K562 (cell line): ENCODE measurements at regions not wholly inside any gene's neighbourhood (a gene's known extent, or its start where the extent isn't known, plus 50 kb on each side); places are given as distances from the start of the nearest gene placed in this dataset.

Experiments used
- ATAC-seq: fragments of 200-7000 bp; cut with Tn5 transposase; 3 replicates; pipeline ENCODE4 v1.9.1; 2020; ENCODE audit warnings: moderate library complexity
- BruUV-seq: library from RNA; stranded (reverse); fragments of 400-500 nt; replicated peaks from 2 replicates; lab custom pipeline; 2021; lab: Mats Ljungman, UMichigan
- CTCF ChIA-PET: fragments of 300-600 bp; formaldehyde crosslinking; extraction: SDS; loops from one replicate; lab custom pipeline; 2021; ENCODE audit warnings: low intra/inter-chr PET ratio; lab: Yijun Ruan, JAX
- POLR2A ChIA-PET: fragments of 300-600, 350-650 bp; sonication (Branson Sonifier 250); formaldehyde crosslinking; extraction: SDS; loops from one replicate; lab custom pipeline; 2021; ENCODE audit warnings: antibody characterized with exemption, inconsistent platforms; lab: Yijun Ruan, JAX
- DNase-seq, 4 experiments: peaks; one replicate each; pipeline versions ENCODE4 v3.0.0 to v3.0.0-alpha.2; 2011 to 2018; ENCODE audit warnings: low spot score in 3 of 4, mixed read lengths in 3 of 4; ENCODE audit errors: extremely low read depth in 1 of 4
- FAIRE-seq: peaks from 2 replicates; lab custom pipeline; 2011; peaks lifted over from hg19 to GRCh38; lab: Jason Lieb, UNC
- H2AFZ ChIP-seq: 2 replicates; pipeline ENCODE4 v1.6.0; 2011; ENCODE audit warnings: low read depth, low read length, control low read depth, inconsistent platforms
- H3K27ac ChIP-seq: fragments of 200-600 bp; 3 replicates; pipeline ENCODE4 v1.8.0; 2011; ENCODE audit warnings: low read depth, mild to moderate bottlenecking, control low read depth, inconsistent platforms, low read length, moderate library complexity, mixed read lengths; ENCODE audit errors: extremely low read depth
- H3K27me3 ChIP-seq, 2 experiments: fragments of 300-600 bp in 1 of 2; 2 replicates in 1 of 2; 3 replicates in 1 of 2; pipeline versions ENCODE4 v1.6.0 to v1.8.0; 2011; ENCODE audit warnings: inconsistent platforms in 2 of 2, low read length in 2 of 2, mild to moderate bottlenecking in 1 of 2, mixed read lengths in 1 of 2, moderate library complexity in 1 of 2; ENCODE audit not compliant: control insufficient read depth in 2 of 2, insufficient read depth in 2 of 2
- H3K36me3 ChIP-seq: fragments of 300-600 bp; 3 replicates; pipeline ENCODE4 v1.8.0; 2011; ENCODE audit warnings: mild to moderate bottlenecking, low read length, inconsistent platforms; ENCODE audit not compliant: control insufficient read depth, insufficient read depth
- H3K4me1 ChIP-seq, 2 experiments: fragments of 200-600 bp in 1 of 2; replicated peaks in 1 of 2; 2 replicates in 1 of 2; 3 replicates in 1 of 2; pipeline versions ENCODE4 v1.5.1 to v1.8.0; 2011; ENCODE audit warnings: inconsistent platforms in 2 of 2, low read length in 2 of 2, mild to moderate bottlenecking in 1 of 2, mixed read lengths in 1 of 2, moderate library complexity in 1 of 2; ENCODE audit not compliant: control insufficient read depth in 2 of 2, insufficient read depth in 2 of 2
- H3K4me2 ChIP-seq: 2 replicates; pipeline ENCODE4 v1.6.1; 2011; ENCODE audit warnings: low read length, control low read depth, inconsistent platforms, mixed read lengths; ENCODE audit not compliant: insufficient read depth
- H3K4me3 ChIP-seq: fragments of 200-600 bp; sonication (generic), shearing (Covaris generic); 2 replicates; pipeline ENCODE4 v1.5.1; 2016; ENCODE audit warnings: control low read depth, inconsistent platforms
- H3K79me2 ChIP-seq: fragments of 200-600 bp; 3 replicates; pipeline ENCODE4 v1.8.0; 2011; ENCODE audit warnings: low read length, inconsistent platforms; ENCODE audit not compliant: control insufficient read depth, insufficient read depth
- H3K9ac ChIP-seq, 2 experiments: 2 replicates each; pipeline versions ENCODE4 v1.6.0 to v1.6.1; 2011; ENCODE audit warnings: low read depth in 2 of 2, low read length in 2 of 2, control low read depth in 1 of 2, inconsistent platforms in 1 of 2, mild to moderate bottlenecking in 1 of 2, mixed read lengths in 1 of 2; ENCODE audit not compliant: insufficient read depth in 1 of 2
- H3K9me1 ChIP-seq: one replicate; pipeline ENCODE4 v1.6.0; 2011; ENCODE audit warnings: inconsistent platforms, mild to moderate bottlenecking, low read length, moderate library complexity; ENCODE audit not compliant: control insufficient read depth, insufficient read depth
- H3K9me3 ChIP-seq: replicated peaks from 2 replicates; pipeline ENCODE4 v1.5.1; 2011; ENCODE audit warnings: low read depth, low read length, inconsistent platforms; ENCODE audit not compliant: control insufficient read depth, insufficient read depth
- H4K20me1 ChIP-seq: replicated peaks from 2 replicates; pipeline ENCODE4 v1.6.1; 2011; ENCODE audit warnings: low read length, inconsistent platforms, mixed read lengths; ENCODE audit not compliant: control insufficient read depth, insufficient read depth
- ATF2 ChIP-seq: sonication (generic); formaldehyde crosslinking; IDR thresholded peaks from 2 replicates; pipeline ENCODE4 v1.8.1; 2022; ENCODE audit warnings: missing genetic modification reagents
- CHD1 ChIP-seq: fragments of 200-600 bp; sonication (generic); IDR thresholded peaks from one replicate; pipeline ENCODE4 v1.6.1; 2012; ENCODE audit warnings: mild to moderate bottlenecking, moderate library complexity, low read length, inconsistent platforms
- EWSR1 ChIP-seq: fragments of 450-650 bp; IDR thresholded peaks from 2 replicates; pipeline ENCODE4 v1.6.1; 2018; ENCODE audit warnings: borderline replicate concordance, mild to moderate bottlenecking, low read depth, moderate library complexity; ENCODE audit not compliant: partially characterized antibody
- HDAC3 ChIP-seq: fragments of 450-650 bp; IDR thresholded peaks from 2 replicates; pipeline ENCODE4 v1.6.1; 2018; ENCODE audit warnings: borderline replicate concordance, mild to moderate bottlenecking, moderate library complexity; ENCODE audit not compliant: partially characterized antibody
- HDAC6 ChIP-seq: IDR thresholded peaks from 2 replicates; pipeline ENCODE4 v1.6.1; 2012; ENCODE audit warnings: low read depth, mild to moderate bottlenecking, control low read depth, inconsistent platforms, low read length, moderate library complexity
- KLF6 ChIP-seq: fragments of 250-450 bp; sonication (Bioruptor Pico); IDR thresholded peaks from 2 replicates; pipeline ENCODE4 v1.4.0; 2020; ENCODE audit warnings: mild to moderate bottlenecking, moderate library complexity, borderline replicate concordance
- L3MBTL2 ChIP-seq: fragments of 450-650 bp; IDR thresholded peaks from 2 replicates; pipeline ENCODE4 v1.6.1; 2016; ENCODE audit warnings: mild to moderate bottlenecking, moderate library complexity
- NCOA2 ChIP-seq, 2 experiments: fragments of 450-650 bp; IDR thresholded peaks; 2 replicates each; pipeline ENCODE4 v1.6.1; 2018; ENCODE audit warnings: mild to moderate bottlenecking in 2 of 2, moderate library complexity in 1 of 2; ENCODE audit not compliant: partially characterized antibody in 2 of 2
- NFIX ChIP-seq: fragments of 250-450 bp; sonication (Bioruptor Pico); IDR thresholded peaks from 2 replicates; pipeline ENCODE4 v1.4.0; 2020; ENCODE audit warnings: low read depth, mild to moderate bottlenecking, moderate library complexity
- NR2C1 ChIP-seq, 2 experiments: fragments of 450-650 bp; IDR thresholded peaks; 2 replicates each; pipeline ENCODE4 v1.6.1; 2017; ENCODE audit warnings: mild to moderate bottlenecking in 2 of 2, antibody characterized with exemption in 1 of 2, inconsistent platforms in 1 of 2, missing compliant biosample characterization in 1 of 2, missing genetic modification characterization in 1 of 2
- PML ChIP-seq: IDR thresholded peaks from 2 replicates; pipeline ENCODE4 v1.6.1; 2012; ENCODE audit warnings: low read length, inconsistent platforms
- POLR2AphosphoS5 ChIP-seq: IDR thresholded peaks from 2 replicates; pipeline ENCODE4 v1.6.1; 2011; ENCODE audit warnings: mild to moderate bottlenecking, low read depth, low read length, moderate library complexity; ENCODE audit not compliant: control insufficient read depth, insufficient read depth
- ZBED1 ChIP-seq: IDR thresholded peaks from 2 replicates; pipeline ENCODE4 v1.6.1; 2014
- ZNF551 ChIP-seq: fragments of 250-450 bp; sonication (Bioruptor Pico); IDR thresholded peaks from 2 replicates; pipeline ENCODE4 v1.5.0; 2021; ENCODE audit warnings: mild to moderate bottlenecking, moderate library complexity
- ZNF609 ChIP-seq: sonication (generic); formaldehyde crosslinking; IDR thresholded peaks from 2 replicates; pipeline ENCODE4 v1.8.1; 2023; ENCODE audit warnings: missing genetic modification reagents, mild to moderate bottlenecking, borderline replicate concordance
- WGBS: fragments of 100-300 bp; shearing (Covaris generic); methylation state at CpG from one replicate; pipeline ENCODE4 v1.1.6; 2016; ENCODE audit warnings: low coverage, mixed read lengths; ENCODE audit not compliant: insufficient coverage; ENCODE audit errors: missing lambda C conversion rate; 5-methylcytosine and 5-hydroxymethylcytosine counted together
- in situ Hi-C: fragments of 300-500 bp; cut with MboI; formaldehyde crosslinking; loops from 4 replicates; pipeline ENCODE4 v1.15.0; 2018; ENCODE audit warnings: inconsistent platforms, mixed read lengths
- intact Hi-C: fragments of 100-400 bp; cut with micrococcal nuclease; formaldehyde crosslinking; loops from 2 replicates; pipeline ENCODE4 v1.14.2; 2022

- FAIRE-seq = no peak
- Histone ChIP-seq H3K36me3 (no peaks in the 10 kb centered on the region), H2AFZ (no peak overlapping the region), H3K27ac (no peak overlapping the region), H3K9me1 (no peaks in the 10 kb centered on the region), H3K27me3 (no peaks in the 10 kb centered on the region), H3K4me2 (no peak overlapping the region), H3K4me1 (no peaks in the 10 kb centered on the region), H3K9me3 (no peaks in the 10 kb centered on the region), H3K4me3 (no peak overlapping the region), H3K9ac (no peak overlapping the region), H3K79me2 (no peaks in the 10 kb centered on the region), H4K20me1 (no peaks in the 10 kb centered on the region)
- no TSS peak for BruUV-seq
- 6% methylated on average over 1 of the region's 1 CpG for WGBS
- POLR2A ChIA-PET = no interaction called here
- DNase-seq = no peak
- intact Hi-C loops = no loop called here
- CTCF ChIA-PET = no interaction called here
- in situ Hi-C loops = no loop called here
- no peak for ATAC-seq
- TF ChIP-seq PML = no peak
- no peak for TF ChIP-seq L3MBTL2
- TF ChIP-seq ZBED1 = no peak
- TF ChIP-seq NFIX (CRISPR knock-in tag) = no peak
- no peak for TF ChIP-seq CHD1
- no peak for TF ChIP-seq NR2C1 (IDR thresholded peaks at IDR 0.05)
- no peak for TF ChIP-seq NR2C1 (tag; IDR thresholded peaks at IDR 0.05)
- no peak for TF ChIP-seq HDAC3
- TF ChIP-seq KLF6 = no peak
- no peak for TF ChIP-seq ZNF551 (CRISPR knock-in tag)
- TF ChIP-seq NCOA2 (IDR thresholded peaks at IDR 0.05; ENCODE audit: partially characterized antibody in 2 of 2) = no peak
- TF ChIP-seq ATF2 = no peak
- no peak for TF ChIP-seq POLR2AphosphoS5
- no peak for TF ChIP-seq EWSR1
- TF ChIP-seq HDAC6 = no peak
- no peak for TF ChIP-seq ZNF609
Measured at GRCh38 chr4:179372242-179372641, 1930.0 kb upstream of the AGA start.
